HG03342 (cell line): ENCODE measurements at regions not wholly inside any gene's neighbourhood (a gene's known extent, or its start where the extent isn't known, plus 50 kb on each side); places are given as distances from the start of the nearest gene placed in this dataset.

Experiments used
- ATAC-seq: cut with Tn5 transposase; IDR thresholded peaks from one replicate; pipeline ENCODE4 v1.9.1; 2021; ENCODE audit warnings: mild to moderate bottlenecking, moderate library complexity; ENCODE audit not compliant: unreplicated experiment

DNA sequence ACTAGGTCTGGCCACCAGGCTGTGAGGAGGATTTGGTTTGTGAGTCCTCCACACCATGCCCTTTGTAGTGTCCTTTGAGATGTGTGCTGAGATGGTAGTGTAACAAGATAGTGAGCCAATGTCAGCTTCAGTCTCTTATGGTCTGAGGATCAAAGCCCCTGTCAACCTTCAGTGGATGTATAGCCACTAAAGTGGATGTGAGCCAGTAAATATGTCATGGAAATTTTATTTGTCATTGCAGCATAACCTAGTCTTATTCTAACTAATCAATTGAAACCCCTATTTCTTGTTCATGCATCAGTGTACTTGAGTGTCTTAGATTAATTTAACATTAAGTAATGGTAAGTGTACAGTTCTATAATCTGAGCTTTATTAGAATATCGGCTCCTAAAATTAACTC is 51.0 kb upstream of the WAC start:
- ATAC-seq = no peak
